ENCODE measurements at regions not wholly inside any gene's neighbourhood (a gene's known extent, or its start where the extent isn't known, plus 50 kb on each side); places are given as distances from the start of the nearest gene placed in this dataset.

GRCh38 chr10:2852574-2853323 lies 214.6 kb upstream of the PFKP start:
- DNase-seq: no peak

GRCh38 chr10:2851566-2851965 lies 215.8 kb upstream of the PFKP start:
- no peak for DNase-seq

DNA sequence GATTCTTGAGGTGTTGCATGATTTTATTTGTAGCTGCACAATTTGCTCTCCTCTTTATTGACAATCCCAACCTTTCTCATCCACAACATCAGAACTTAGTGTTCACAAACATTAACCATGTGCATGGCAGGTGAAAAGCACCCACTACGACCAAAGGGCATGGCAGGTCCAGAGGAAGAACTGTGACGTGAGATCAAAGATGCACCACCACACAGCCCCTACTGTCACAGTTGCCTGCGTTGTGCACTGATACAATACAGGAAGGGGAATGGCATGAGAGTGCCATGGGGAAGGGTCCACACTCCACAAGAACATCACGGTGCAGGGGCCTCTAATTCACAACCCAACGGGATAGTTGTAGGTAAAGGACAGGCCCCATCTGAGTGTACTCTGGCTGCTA lies 217.1 kb upstream of the PFKP start:
- no peak for DNase-seq

DNA sequence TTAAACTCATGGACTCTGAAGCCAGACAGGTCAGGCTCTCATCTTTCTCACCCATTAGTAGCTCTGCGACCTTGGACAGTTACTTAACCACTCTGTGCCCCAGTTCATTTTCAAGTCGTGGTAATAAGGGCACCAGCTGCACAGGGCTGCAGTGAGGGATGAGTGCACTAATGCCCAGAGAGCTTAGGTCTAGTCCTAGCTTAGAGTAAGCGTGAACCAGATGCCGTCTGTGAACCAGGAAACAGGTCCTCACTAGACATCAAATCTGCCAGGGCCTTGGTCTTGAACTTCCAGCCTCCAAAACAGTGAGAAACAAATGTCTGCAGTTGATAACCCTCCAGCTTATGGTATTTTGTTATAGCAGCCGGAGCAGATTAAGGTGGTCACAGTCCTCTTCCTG lies 222.4 kb upstream of the PFKP start:
- no peak for DNase-seq

DNA sequence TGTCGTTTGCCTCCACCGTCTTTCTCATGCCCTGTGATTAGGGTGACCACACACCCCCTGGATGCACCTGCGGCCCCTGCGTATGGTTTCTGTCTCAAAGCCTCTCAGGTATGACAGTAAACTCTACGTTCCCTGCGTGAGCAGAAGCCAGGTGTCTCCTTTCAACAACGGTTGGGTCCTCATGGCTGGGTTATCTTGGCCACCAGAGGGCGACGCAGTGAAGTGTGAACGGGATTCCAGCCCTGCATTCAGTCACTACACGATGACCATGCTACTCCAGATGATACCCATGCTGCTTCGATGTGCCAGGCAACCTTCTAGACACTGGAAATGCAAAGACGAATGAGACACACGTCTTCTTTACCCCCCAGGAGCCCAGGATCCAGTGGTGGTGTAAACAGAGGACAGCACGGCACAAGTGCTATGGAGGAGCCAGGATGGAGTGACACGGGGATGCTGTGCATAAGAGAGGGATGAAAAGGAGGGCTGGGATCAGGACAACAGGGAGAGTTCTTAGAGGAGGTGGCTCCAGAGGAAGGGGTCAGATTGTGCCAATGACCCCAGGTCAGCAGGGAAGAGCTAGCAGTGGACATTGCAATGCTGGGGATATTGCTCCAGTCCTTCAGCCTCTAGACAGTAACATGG lies 228.1 kb upstream of the PFKP start:
- peak in 1 of 5 experiments; percentile 34 for DNase-seq

DNA sequence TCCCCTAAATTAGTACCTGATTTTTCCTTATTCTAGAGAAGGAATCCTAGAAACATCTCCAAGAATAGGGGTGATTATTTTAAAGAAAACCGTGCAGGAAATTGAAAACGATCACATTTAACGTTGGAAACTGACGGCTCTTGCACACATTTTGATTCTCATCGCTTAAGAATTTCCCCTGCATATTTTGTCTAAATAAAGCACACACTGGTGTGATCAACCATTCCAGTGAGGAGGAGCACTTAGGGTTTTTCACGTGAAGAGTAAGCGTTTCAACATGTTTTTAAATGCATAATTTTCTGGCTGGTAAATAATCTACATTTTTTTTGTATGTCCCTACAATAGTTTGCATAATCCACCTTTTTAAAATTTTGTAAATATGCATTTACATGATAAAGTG lies 229.7 kb upstream of the PFKP start:
- no peak for DNase-seq

DNA sequence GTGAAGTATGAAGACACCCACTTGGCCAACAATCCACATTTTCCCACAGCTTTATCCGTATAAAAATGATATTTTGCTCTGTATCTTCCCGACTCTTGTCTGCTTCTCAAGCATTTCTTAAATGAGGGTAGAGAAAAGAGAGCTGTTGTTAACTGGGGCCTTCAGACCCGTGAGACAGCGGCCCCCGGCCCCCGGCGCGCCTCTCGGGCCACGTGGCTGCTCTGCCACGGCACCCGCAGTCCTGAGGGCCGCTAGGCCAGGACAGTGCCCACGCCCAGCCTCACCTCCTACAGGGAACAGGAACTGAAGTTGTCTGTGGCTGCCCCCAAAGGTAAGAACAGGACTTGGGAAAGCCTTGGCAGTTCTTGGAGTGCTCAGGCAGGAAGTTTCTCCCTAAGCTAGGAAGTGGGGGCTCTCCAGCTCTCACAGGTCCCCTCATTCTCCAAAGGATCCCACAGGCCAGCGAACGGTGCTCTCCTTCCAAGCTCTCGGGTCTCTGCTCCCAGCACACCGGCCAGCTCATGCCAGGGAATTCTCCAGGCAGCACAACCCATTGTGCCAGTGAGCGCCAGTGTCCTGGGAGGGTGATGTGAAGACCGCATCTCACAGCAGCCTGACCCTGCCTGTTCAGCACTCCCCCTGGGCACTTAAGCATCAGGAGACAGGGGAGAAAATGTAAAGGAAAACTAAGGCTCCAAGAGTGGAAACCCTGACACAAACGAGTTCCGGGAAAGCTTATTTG lies 230.3 kb upstream of the PFKP start:
- DNase-seq: no peak

DNA sequence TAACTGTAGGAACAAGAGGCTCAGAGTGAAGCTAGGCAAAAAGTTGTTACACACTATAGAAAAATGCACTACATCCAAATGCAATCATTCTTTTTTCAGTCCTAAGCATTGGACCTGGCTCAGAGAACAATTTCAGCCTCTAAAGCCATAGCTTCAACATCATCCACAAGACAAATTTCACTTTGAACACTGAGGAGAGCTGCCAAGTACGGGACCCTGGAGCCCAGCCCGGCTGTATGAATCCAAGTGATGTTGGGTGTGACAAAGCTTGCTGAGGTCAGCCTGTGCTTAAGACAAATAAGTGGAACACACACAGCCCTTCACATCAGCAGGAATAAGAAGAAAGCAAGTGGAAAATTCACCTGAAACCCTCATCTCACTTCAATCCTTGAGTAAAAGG lies 233.1 kb upstream of the PFKP start:
- no peak for DNase-seq

- DNase-seq: no peak
Observed at GRCh38 chr10:2831509-2831908, 235.8 kb upstream of the PFKP start.

GRCh38 chr10:2828741-2829140 lies 238.6 kb upstream of the PFKP start:
- no peak for DNase-seq

DNA sequence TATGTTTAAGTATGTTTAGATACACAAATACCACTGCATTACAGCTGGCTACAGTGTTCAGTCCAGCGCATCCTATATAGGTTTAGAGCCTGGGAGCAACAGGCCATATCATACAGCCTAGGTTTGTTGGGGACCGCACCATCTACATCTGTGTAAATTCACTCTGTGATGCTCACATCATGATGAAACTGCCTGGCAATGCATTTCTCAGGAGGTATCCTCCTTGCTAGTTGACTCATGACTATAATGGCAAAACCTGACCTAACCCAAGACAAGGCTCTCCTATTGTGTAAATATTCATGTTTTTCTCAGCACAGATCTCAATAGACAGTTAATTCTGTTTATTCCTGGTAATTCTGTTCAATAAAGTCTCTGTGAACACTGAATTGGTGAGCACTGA lies 240.7 kb upstream of the PFKP start:
- no peak for DNase-seq

GRCh38 chr10:2825841-2826240 lies 241.5 kb upstream of the PFKP start:
- no peak for DNase-seq

DNA sequence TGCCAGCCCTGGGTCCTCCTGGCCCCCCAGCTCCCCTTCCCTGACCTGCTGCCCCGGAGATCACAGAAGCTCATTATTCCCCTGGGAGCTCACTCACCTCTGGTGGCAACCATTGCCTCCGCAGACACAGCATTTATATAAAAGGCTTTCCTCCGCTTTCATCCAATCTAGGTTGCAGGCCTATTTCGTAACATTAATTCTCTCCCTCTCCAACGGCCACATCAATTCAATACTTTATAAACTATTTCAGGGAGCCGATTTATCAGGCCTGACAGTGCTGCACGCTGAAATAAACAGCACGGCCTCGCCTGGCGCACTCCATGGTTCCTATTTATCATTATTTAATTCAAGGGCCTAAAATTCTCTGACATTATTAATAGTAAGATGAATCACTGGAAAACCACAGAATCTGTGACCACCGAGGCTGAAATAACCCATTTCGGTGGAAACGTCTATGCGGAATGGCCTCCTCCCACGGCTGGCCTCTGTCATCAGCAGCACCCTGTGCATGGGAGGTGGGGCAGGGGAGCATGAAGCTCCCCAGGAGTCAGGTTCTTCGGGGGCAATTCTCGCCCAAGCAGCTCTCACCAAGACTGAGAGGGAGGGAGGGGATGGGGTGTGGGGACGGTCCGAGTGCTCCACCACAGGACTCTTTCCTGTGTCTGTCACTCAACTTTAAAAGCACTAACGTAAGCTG lies 249.3 kb upstream of the PFKP start:
- DNase-seq: no peak

DNA sequence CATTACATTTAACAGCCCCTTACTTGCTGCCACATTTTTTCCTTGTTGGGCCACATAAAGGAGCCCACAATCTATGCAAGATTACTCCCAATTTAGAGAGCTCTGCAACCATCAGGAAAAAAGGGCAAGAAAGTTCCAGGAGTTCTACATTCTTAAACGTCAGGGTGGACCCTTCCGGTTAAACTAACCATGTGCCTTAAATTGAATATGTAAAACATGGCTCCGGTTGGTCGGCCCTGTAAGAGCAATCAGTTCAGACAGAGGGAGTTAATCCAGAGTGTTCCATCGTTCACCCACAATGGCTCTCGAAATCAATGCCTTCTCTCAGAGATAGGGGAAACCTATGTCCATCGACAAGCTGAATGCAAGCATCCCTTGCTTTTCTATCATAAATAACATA lies 253.7 kb upstream of the PFKP start:
- no peak for DNase-seq

GRCh38 chr10:2813286-2813685 lies 254.1 kb upstream of the PFKP start:
- no peak for DNase-seq

DNA sequence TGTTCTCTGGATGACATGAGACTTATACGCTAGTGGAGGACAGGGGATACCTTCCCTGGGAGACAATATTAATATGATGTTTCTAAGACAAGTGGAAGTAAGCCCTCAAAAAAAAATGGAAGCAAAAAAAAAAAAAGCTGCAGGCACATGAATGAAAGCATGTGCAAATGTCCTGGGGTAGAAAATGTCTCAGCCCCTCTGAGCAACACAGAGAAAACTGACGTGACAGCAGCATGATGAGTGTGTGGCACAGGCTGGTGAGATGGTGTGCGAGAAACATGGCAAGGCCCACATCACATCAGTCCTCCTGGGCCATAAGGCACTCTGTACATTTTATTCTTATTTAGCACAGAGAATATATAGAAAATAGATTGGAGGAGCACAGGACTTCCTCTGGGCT lies 254.7 kb upstream of the PFKP start:
- DNase-seq: no peak

- DNase-seq: no peak
Observed at GRCh38 chr10:2800178-2800577, 267.2 kb upstream of the PFKP start.

DNA sequence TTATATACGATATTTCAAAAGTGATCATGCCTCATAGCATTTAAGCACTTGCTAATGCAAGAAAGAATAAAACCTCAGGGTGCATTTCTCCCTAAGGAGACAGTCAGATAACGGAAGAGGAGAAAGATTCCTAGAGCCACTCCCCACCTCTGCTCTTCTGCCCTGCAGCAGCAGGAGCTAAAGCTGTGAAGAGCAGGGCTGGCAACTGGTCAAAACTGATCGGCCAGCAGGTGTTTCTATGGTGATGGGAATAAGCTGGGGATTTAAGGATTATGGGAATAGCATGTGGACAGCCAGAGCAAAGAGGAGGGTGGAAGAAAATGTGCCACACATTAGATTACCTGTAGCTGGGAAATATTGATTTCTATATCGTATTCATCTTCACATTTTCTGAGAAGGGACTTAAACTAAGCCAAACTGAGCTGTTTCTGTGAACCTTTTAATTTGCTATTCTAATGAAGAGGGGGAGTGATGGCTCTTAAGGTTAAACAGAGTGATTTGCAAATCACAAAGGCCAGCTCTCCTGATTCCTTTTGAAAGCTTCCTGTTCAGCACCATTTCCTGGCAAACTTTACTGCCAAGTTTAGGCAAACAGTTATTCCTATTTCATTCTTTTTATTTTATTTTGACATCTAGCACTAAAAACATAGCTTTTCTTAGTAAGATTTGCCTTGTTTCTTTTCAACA lies 268.9 kb upstream of the PFKP start:
- DNase-seq: no peak

DNA sequence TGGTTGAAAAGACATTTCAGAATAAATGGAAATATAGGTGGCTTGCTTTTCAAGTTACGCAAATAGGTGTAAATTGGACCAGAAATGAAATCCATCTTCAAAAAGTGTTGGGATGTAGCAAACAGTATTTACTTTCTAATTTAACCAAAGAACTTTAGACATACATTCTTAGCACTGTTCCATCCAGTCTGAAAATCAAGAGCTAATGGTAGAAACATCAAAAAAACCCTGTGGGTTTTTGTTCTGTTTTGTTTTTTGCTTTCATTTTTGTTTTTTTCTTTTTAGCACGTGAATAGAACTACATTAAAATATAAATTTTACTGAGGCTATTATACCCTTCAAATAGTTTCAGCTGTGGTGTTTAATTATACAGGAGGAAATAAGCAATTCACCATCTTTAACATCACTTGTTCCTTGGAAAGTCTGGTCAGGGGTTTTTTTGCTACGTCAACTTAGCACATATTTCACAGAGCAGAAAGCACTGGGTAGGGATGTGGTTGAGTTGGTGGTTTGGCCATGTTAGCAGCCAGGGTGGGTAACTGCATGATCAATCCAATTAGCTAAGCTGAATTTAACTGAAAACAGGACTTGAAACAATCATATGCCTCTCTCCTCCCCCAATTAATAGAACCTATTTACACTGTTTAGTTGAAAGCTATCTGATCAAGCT lies 275.4 kb upstream of the PFKP start:
- DNase-seq: peak in 1 of 5 experiments; percentile 95

DNA sequence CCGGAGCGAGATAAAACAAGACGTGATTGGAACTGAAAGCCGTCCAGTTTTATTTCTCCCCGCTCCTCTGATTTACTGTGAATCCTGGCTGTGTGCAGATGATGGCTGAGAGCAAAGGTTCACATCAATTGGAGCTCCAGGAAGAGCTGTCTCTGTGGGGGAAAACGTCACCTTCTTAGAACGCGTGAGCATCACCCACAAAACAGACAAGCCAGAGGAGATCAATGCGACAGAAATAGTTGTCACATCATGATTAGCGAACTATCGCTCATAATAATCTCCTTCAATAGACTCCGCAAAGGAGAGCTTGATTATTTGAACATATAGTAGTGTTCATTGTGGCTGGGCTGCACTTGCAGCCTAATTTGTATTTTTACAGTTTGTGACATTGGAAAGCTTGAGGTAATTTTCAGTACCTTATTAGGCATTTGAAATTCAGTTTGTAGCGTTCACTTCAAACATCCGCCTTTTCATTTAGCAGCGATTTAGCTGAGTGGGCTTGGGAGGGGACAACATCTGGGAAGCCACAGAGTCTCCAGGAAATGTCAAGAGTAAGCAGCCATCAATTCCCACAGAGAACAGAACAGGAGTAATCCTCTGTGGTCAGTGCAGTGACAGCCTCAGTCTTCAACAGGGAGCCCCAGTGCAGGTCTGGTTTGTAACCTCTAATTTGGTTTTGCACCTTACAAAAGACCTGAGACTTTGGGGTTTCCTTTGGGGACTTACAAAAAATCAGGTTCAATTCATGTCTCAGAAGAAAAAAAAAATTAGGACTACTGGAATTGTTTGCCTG lies 276.8 kb upstream of the PFKP start:
- no peak for DNase-seq

DNA sequence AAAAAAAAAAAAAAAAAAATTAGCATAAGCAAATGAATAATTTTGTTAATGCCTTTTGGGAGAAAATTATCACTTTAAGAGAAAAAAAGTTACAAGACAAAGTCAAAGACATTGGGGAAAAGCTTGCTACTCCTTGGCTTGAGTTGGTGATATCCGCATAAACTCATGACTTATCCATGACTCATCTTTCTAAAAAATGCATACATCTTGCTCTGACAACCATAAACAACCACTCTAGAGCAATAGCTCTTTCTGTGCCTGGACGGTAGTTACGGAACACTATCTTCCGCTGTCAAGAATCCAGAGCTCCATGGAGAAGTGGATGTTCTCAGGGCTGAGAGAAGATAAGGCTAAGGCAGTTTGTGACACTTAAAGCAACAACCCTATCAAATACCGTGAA lies 281.1 kb upstream of the PFKP start:
- DNase-seq: no peak
